HCT116 (cell line): ENCODE measurements at regions not wholly inside any gene's neighbourhood (a gene's known extent, or its start where the extent isn't known, plus 50 kb on each side); places are given as distances from the start of the nearest gene placed in this dataset.

Source experiments
- ATAC-seq: fragments of 200-7000 bp; cut with Tn5 transposase; 2 replicates; pipeline ENCODE4 v1.9.1; 2020; ENCODE audit warnings: mild to moderate bottlenecking, moderate library complexity
- BruUV-seq: library from RNA; stranded (reverse); fragments of 400-500 nt; replicated peaks from 2 replicates; lab custom pipeline; 2021; lab: Mats Ljungman, UMichigan
- CTCF ChIA-PET: fragments of 300-600 bp; sonication (Branson Sonifier 250); formaldehyde crosslinking; loops from one replicate; lab custom pipeline; 2021; ENCODE audit warnings: antibody characterized with exemption; lab: Charles Lee
- POLR2A ChIA-PET: fragments of 300-600, 350-600 bp; sonication (Branson Sonifier 250); formaldehyde crosslinking; loops from one replicate; lab custom pipeline; 2021; ENCODE audit warnings: antibody characterized with exemption; lab: Charles Lee
- RAD21 ChIA-PET, 2 experiments: fragments of 300-600 bp; sonication (Branson Sonifier 250); formaldehyde crosslinking; loops; one replicate each; lab custom pipeline; 2023; ENCODE audit warnings: low total read pairs in 2 of 2; ENCODE audit not compliant: uncharacterized antibody in 2 of 2, unreplicated experiment in 2 of 2, low non-redundant PET in 1 of 2; lab: Charles Lee
- DNase-seq: peaks from one replicate; pipeline ENCODE4 v3.0.0-alpha.2; 2010; ENCODE audit warnings: low read depth, low spot score
- H2AFZ ChIP-seq: fragments of 200-600 bp; shearing (Covaris generic), sonication (generic); 2 replicates; pipeline ENCODE4 v1.6.1; 2017; ENCODE audit warnings: low read depth, mixed run types, mixed read lengths, antibody characterized with exemption, low read length; ENCODE audit not compliant: poor library complexity, severe bottlenecking
- H3K27ac ChIP-seq: 2 replicates; pipeline ENCODE4 v1.5.1; 2012; ENCODE audit warnings: low read depth, low read length
- H3K27me3 ChIP-seq: fragments of 200-600 bp; sonication (generic); 2 replicates; pipeline ENCODE4 v1.6.1; 2016; ENCODE audit warnings: mixed run types, low read length, mixed read lengths; ENCODE audit not compliant: insufficient read depth
- H3K36me3 ChIP-seq, 2 experiments: fragments of 200-500 bp in 1 of 2; fragments of 200-600 bp in 1 of 2; sonication (Bioruptor generic) in 1 of 2; sonication (generic) in 1 of 2; 2 replicates each; pipeline versions ENCODE4 v1.5.1 to v1.6.1; 2014 to 2016; ENCODE audit warnings: low read length in 2 of 2, inconsistent platforms in 1 of 2, mixed read lengths in 1 of 2, mixed run types in 1 of 2; ENCODE audit not compliant: insufficient read depth in 2 of 2, control insufficient read depth in 1 of 2
- H3K4me1 ChIP-seq, 2 experiments: fragments of 200-600 bp in 1 of 2; sonication (generic) in 1 of 2; 2 replicates each; pipeline versions ENCODE4 v1.5.1 to v1.6.1; 2012 to 2017; ENCODE audit warnings: low read length in 2 of 2, inconsistent platforms in 1 of 2, mild to moderate bottlenecking in 1 of 2, mixed read lengths in 1 of 2, mixed run types in 1 of 2, moderate library complexity in 1 of 2; ENCODE audit not compliant: insufficient read depth in 2 of 2, control insufficient read depth in 1 of 2
- H3K4me2 ChIP-seq: fragments of 200-600 bp; sonication (generic); 2 replicates; pipeline ENCODE4 v1.6.1; 2017; ENCODE audit warnings: mixed run types, low read length, mixed read lengths
- H3K4me3 ChIP-seq, 2 experiments: fragments of 200-600 bp in 1 of 2; sonication (generic) in 1 of 2; replicated peaks in 1 of 2; 2 replicates each; pipeline ENCODE4 v1.5.1; 2011 to 2016; ENCODE audit warnings: low read length in 2 of 2, control low read depth in 1 of 2, low read depth in 1 of 2, mild to moderate bottlenecking in 1 of 2, mixed read lengths in 1 of 2, mixed run types in 1 of 2
- H3K79me2 ChIP-seq: fragments of 200-600 bp; sonication (generic); 2 replicates; pipeline ENCODE4 v1.6.1; 2017; ENCODE audit warnings: mild to moderate bottlenecking, mixed run types, low read length, moderate library complexity, mixed read lengths; ENCODE audit not compliant: insufficient read depth
- H3K9ac ChIP-seq: fragments of 200-600 bp; sonication (generic); 2 replicates; pipeline ENCODE4 v1.6.1; 2016; ENCODE audit warnings: low read length, mixed read lengths
- H3K9me2 ChIP-seq: fragments of 200-600 bp; sonication (generic), shearing (Covaris generic); 2 replicates; pipeline ENCODE4 v1.6.1; 2017; ENCODE audit warnings: mixed run types, mild to moderate bottlenecking, moderate library complexity; ENCODE audit not compliant: insufficient read depth
- H3K9me3 ChIP-seq, 2 experiments: fragments of 200-500 bp in 1 of 2; fragments of 200-600 bp in 1 of 2; sonication (Bioruptor generic) in 1 of 2; sonication (generic) in 1 of 2; 2 replicates each; pipeline ENCODE4 v1.6.1; 2014 to 2017; ENCODE audit warnings: low read length in 2 of 2, mixed read lengths in 2 of 2, inconsistent platforms in 1 of 2, low read depth in 1 of 2, mild to moderate bottlenecking in 1 of 2, mixed run types in 1 of 2, moderate library complexity in 1 of 2; ENCODE audit not compliant: control insufficient read depth in 1 of 2, insufficient read depth in 1 of 2
- H4K20me1 ChIP-seq: fragments of 200-600 bp; sonication (generic), shearing (Covaris generic); 2 replicates; pipeline ENCODE4 v1.6.1; 2017; ENCODE audit warnings: mixed run types, mild to moderate bottlenecking, moderate library complexity; ENCODE audit not compliant: insufficient read depth
- ATF3 ChIP-seq: IDR thresholded peaks from 2 replicates; pipeline ENCODE4 v1.6.1; 2012
- CEBPB ChIP-seq: IDR thresholded peaks from 2 replicates; pipeline ENCODE4 v1.6.1; 2012; ENCODE audit warnings: low read depth
- EGR1 ChIP-seq: IDR thresholded peaks from 2 replicates; pipeline ENCODE4 v1.6.1; 2012; ENCODE audit warnings: low read depth
- ELF1 ChIP-seq: IDR thresholded peaks from 2 replicates; pipeline ENCODE4 v1.6.1; 2012; ENCODE audit warnings: low read depth, borderline replicate concordance
- EZH2 ChIP-seq: fragments of 200-600 bp; sonication (generic); IDR thresholded peaks from 2 replicates; pipeline ENCODE4 v1.6.1; 2017; ENCODE audit warnings: antibody characterized with exemption, mixed run types
- EZH2phosphoT487 ChIP-seq: fragments of 200-600 bp; IDR thresholded peaks from 2 replicates; pipeline ENCODE4 v1.6.1; 2018; ENCODE audit warnings: antibody characterized with exemption, borderline replicate concordance
- FOSL1 ChIP-seq: IDR thresholded peaks from 2 replicates; pipeline ENCODE4 v1.6.1; 2012; ENCODE audit warnings: low read depth
- JUND ChIP-seq: IDR thresholded peaks from 2 replicates; pipeline ENCODE4 v1.6.1; 2012
- MAX ChIP-seq: IDR thresholded peaks from 2 replicates; pipeline ENCODE4 v1.6.1; 2012
- POLR2A ChIP-seq: IDR thresholded peaks from 2 replicates; pipeline ENCODE4 v1.7.0; 2011; ENCODE audit warnings: borderline replicate concordance; ENCODE audit not compliant: insufficient read depth, insufficient read length; ENCODE audit errors: extremely low read depth
- POLR2AphosphoS5 ChIP-seq: IDR thresholded peaks from 2 replicates; pipeline ENCODE4 v1.6.1; 2011; ENCODE audit warnings: mild to moderate bottlenecking, low read depth, low read length, moderate library complexity
- SIN3A ChIP-seq: IDR thresholded peaks from 2 replicates; pipeline ENCODE4 v1.6.1; 2012; ENCODE audit warnings: low read depth
- SP1 ChIP-seq: IDR thresholded peaks from 2 replicates; pipeline ENCODE4 v1.6.1; 2012; ENCODE audit warnings: low read depth
- SRF ChIP-seq: IDR thresholded peaks from 2 replicates; pipeline ENCODE4 v1.6.1; 2012; ENCODE audit warnings: low read depth
- TCF7L2 ChIP-seq: IDR thresholded peaks from 2 replicates; pipeline ENCODE4 v1.7.0; 2011; ENCODE audit warnings: borderline replicate concordance, inconsistent platforms; ENCODE audit not compliant: insufficient read depth, insufficient read length; ENCODE audit errors: extremely low read depth
- YY1 ChIP-seq: IDR thresholded peaks from 2 replicates; pipeline ENCODE4 v1.6.1; 2011; ENCODE audit warnings: low read length, low read depth, moderate library complexity, mild to moderate bottlenecking; ENCODE audit not compliant: insufficient replicate concordance; ENCODE audit errors: extremely low read depth
- ZFX ChIP-seq: fragments of 450-650 bp; IDR thresholded peaks from 2 replicates; pipeline ENCODE4 v1.6.1; 2017
- ZNF274 ChIP-seq: fragments of 200-500 bp; sonication (Bioruptor generic); IDR thresholded peaks from 2 replicates; pipeline ENCODE4 v1.6.1; 2014; ENCODE audit warnings: mild to moderate bottlenecking, low read depth, low read length, inconsistent platforms
- intact Hi-C: fragments of 100-400 bp; cut with micrococcal nuclease; formaldehyde crosslinking; loops from 2 replicates; pipeline ENCODE4 v1.10.0; 2022
- TF ChIP-seq, protein P1 (sequence below): IDR thresholded peaks from 2 replicates; pipeline ENCODE4 v1.6.1; 2012; ENCODE audit warnings: low read depth
- TF ChIP-seq, protein P2 (sequence below): IDR thresholded peaks from 2 replicates; pipeline ENCODE4 v1.6.1; 2011; ENCODE audit warnings: mild to moderate bottlenecking, low read length, moderate library complexity; ENCODE audit not compliant: insufficient replicate concordance; ENCODE audit errors: extremely low read depth

- Histone ChIP-seq H3K4me1 (peaks cover 7 to 18% of the 10 kb centered on the region in 2 experiments), H3K4me2 (peak overlapping the region; percentile 66), H3K79me2 (peaks cover 62% of the 10 kb centered on the region), H3K9me3 (peaks cover 0 to 4% of the 10 kb centered on the region in 2 experiments; a peak in 1 of 4 replicates), H3K27ac (peak overlapping the region; percentile 34), H2AFZ (no peak overlapping the region), H3K4me3 (peak overlapping the region; percentile 19 to 23), H4K20me1 (no peaks in the 10 kb centered on the region), H3K36me3 (0 out of 4 replicates have a peak, but pooled peaks cover 0 to 5% of the 10 kb centered on the region in 2 experiments), H3K27me3 (no peaks in the 10 kb centered on the region), H3K9me2 (no peaks in the 10 kb centered on the region), H3K9ac (peak overlapping the region; percentile 23; the same call in 1 of the 2 replicates)
- CTCF ChIA-PET, result interaction anchor here (0.9 to 2.9 kb wide), 9 partner anchors 17 to 1773 kb away, joined by 3 to 21 read pairs (median 6); partner anchors contain the start of gene SOX9
- POLR2A ChIA-PET, result interaction anchor here (1.0 kb wide), 1 partner anchor 415 kb away, joined by 5 read pairs; no protein-coding TSS in a partner anchor
- ATAC-seq, result peak; percentile 93
- intact Hi-C loops, result loop anchor here (1.0 to 10.0 kb wide), 9 partner anchors 419 to 1903 kb away; partner anchors contain the start of gene SOX9
- peak; percentile 45 for DNase-seq
- RAD21 ChIA-PET, result interaction anchor here (0.7 to 1.6 kb wide), 4 partner anchors 109 to 1766 kb away, joined by 3 to 4 read pairs (median 4); partner anchors contain the start of gene SOX9 (in 1 of the 2)
- no TSS peak for BruUV-seq
- TF ChIP-seq EZH2phosphoT487, result no peak
- TF ChIP-seq JUND, result no peak
- TF ChIP-seq POLR2A, result no peak
- TF ChIP-seq SRF, result no peak
- TF ChIP-seq ZNF274, result no peak
- TF ChIP-seq MAX, result no peak; the same call in 1 of the 2 replicates
- TF ChIP-seq ZFX, result no peak; the same call in 1 of the 2 replicates
- TF ChIP-seq FOSL1, result no peak
- TF ChIP-seq, protein P1, sequence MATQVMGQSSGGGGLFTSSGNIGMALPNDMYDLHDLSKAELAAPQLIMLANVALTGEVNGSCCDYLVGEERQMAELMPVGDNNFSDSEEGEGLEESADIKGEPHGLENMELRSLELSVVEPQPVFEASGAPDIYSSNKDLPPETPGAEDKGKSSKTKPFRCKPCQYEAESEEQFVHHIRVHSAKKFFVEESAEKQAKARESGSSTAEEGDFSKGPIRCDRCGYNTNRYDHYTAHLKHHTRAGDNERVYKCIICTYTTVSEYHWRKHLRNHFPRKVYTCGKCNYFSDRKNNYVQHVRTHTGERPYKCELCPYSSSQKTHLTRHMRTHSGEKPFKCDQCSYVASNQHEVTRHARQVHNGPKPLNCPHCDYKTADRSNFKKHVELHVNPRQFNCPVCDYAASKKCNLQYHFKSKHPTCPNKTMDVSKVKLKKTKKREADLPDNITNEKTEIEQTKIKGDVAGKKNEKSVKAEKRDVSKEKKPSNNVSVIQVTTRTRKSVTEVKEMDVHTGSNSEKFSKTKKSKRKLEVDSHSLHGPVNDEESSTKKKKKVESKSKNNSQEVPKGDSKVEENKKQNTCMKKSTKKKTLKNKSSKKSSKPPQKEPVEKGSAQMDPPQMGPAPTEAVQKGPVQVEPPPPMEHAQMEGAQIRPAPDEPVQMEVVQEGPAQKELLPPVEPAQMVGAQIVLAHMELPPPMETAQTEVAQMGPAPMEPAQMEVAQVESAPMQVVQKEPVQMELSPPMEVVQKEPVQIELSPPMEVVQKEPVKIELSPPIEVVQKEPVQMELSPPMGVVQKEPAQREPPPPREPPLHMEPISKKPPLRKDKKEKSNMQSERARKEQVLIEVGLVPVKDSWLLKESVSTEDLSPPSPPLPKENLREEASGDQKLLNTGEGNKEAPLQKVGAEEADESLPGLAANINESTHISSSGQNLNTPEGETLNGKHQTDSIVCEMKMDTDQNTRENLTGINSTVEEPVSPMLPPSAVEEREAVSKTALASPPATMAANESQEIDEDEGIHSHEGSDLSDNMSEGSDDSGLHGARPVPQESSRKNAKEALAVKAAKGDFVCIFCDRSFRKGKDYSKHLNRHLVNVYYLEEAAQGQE, result no peak
- no peak for TF ChIP-seq ELF1
- TF ChIP-seq YY1, result peak; percentile 66
- peak; percentile 51 for TF ChIP-seq TCF7L2
- TF ChIP-seq EZH2, result no peak
- TF ChIP-seq EGR1, result no peak
- no peak for TF ChIP-seq SP1
- TF ChIP-seq ATF3, result no peak
- TF ChIP-seq, protein P2, sequence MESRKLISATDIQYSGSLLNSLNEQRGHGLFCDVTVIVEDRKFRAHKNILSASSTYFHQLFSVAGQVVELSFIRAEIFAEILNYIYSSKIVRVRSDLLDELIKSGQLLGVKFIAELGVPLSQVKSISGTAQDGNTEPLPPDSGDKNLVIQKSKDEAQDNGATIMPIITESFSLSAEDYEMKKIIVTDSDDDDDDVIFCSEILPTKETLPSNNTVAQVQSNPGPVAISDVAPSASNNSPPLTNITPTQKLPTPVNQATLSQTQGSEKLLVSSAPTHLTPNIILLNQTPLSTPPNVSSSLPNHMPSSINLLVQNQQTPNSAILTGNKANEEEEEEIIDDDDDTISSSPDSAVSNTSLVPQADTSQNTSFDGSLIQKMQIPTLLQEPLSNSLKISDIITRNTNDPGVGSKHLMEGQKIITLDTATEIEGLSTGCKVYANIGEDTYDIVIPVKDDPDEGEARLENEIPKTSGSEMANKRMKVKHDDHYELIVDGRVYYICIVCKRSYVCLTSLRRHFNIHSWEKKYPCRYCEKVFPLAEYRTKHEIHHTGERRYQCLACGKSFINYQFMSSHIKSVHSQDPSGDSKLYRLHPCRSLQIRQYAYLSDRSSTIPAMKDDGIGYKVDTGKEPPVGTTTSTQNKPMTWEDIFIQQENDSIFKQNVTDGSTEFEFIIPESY, result peak; percentile 48
- TF ChIP-seq CEBPB, result no peak
- TF ChIP-seq SIN3A, result no peak
- TF ChIP-seq POLR2AphosphoS5, result peak; percentile 33; the same call in 1 of the 2 replicates
Measured at GRCh38 chr17:72539981-72540897, 419.4 kb downstream of the SOX9 start.
